BJ (cell line): ENCODE measurements at regions not wholly inside any gene's neighbourhood (a gene's known extent, or its start where the extent isn't known, plus 50 kb on each side); places are given as distances from the start of the nearest gene placed in this dataset.

Source experiments
- CTCF ChIA-PET: fragments of 350-600 bp; formaldehyde crosslinking; extraction: SDS; loops from one replicate; lab custom pipeline; 2021; ENCODE audit warnings: antibody characterized with exemption, inconsistent platforms; lab: Yijun Ruan, JAX
- POLR2A ChIA-PET: fragments of 300-600 bp; sonication (Branson Sonifier 250); formaldehyde crosslinking; extraction: SDS; loops from one replicate; lab custom pipeline; 2021; ENCODE audit warnings: antibody characterized with exemption; lab: Charles Lee
- DNase-seq: peaks from one replicate; pipeline ENCODE4 v3.0.0-alpha.2; 2011; ENCODE audit warnings: low read depth
- H3K27me3 ChIP-seq: 2 replicates; pipeline ENCODE4 v1.6.0; 2011; ENCODE audit warnings: low read length; ENCODE audit not compliant: control insufficient read depth, insufficient read depth
- H3K36me3 ChIP-seq: 2 replicates; pipeline ENCODE4 v1.5.1; 2011; ENCODE audit warnings: low read length; ENCODE audit not compliant: control insufficient read depth, insufficient read depth
- H3K4me3 ChIP-seq: 2 replicates; pipeline ENCODE4 v1.5.1; 2011; ENCODE audit warnings: low read depth, mild to moderate bottlenecking, control low read depth, low read length
- TF ChIP-seq, protein P1 (sequence below): IDR thresholded peaks from 2 replicates; pipeline ENCODE4 v1.5.1; 2011; ENCODE audit warnings: low read depth, mild to moderate bottlenecking, control low read depth, inconsistent platforms, low read length, moderate library complexity; ENCODE audit not compliant: insufficient read depth

DNA sequence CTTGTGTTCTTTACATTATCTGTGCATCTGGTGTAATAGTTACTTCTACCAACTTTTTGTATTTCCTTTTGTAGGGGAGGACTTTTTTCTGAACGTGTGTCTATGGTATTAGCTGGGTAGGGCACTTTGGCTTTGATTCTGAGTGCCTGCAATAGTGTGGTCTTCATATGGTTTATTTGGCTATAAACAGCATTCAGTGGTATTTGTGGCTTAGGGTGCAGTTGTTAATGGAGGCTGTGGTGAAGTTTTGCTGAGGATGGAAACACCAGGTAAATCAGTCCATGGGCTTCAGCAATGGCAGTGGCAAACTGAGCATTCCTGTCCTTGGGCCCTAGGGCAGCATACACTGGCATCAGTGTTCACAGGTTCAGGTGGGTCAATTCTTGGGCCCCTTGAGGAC is 230.6 kb upstream of the CTNNB1 start:
- no peak for DNase-seq
- no peaks in the 10 kb centered on the region for H3K36me3 ChIP-seq
- CTCF ChIA-PET, result no interaction called here
- no peak overlapping the region for H3K4me3 ChIP-seq
- TF ChIP-seq, protein P1, sequence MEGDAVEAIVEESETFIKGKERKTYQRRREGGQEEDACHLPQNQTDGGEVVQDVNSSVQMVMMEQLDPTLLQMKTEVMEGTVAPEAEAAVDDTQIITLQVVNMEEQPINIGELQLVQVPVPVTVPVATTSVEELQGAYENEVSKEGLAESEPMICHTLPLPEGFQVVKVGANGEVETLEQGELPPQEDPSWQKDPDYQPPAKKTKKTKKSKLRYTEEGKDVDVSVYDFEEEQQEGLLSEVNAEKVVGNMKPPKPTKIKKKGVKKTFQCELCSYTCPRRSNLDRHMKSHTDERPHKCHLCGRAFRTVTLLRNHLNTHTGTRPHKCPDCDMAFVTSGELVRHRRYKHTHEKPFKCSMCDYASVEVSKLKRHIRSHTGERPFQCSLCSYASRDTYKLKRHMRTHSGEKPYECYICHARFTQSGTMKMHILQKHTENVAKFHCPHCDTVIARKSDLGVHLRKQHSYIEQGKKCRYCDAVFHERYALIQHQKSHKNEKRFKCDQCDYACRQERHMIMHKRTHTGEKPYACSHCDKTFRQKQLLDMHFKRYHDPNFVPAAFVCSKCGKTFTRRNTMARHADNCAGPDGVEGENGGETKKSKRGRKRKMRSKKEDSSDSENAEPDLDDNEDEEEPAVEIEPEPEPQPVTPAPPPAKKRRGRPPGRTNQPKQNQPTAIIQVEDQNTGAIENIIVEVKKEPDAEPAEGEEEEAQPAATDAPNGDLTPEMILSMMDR, result no peak
- POLR2A ChIA-PET, result no interaction called here
- no peaks in the 10 kb centered on the region for H3K27me3 ChIP-seq

DNA sequence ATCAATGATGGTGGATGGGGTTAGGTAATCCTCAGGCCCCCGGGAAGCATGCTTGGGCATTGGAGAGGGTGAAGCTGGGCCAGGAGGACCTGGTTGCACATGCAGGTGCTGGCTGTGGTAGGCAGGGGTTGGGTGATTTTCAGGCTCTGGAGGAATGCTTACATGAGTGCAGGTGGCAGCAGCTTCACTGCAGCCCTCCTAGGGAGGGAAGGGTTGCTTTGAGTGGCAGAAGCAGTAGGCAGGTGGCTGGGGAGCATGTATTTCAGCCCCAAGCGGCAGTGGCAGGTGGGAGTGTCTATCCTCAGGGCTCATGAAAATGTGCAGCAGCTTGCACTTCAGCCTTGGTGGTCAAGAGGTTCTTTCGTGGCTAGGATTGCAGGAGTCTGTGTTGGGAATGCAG is 230.0 kb upstream of the CTNNB1 start:
- DNase-seq, result no peak
- POLR2A ChIA-PET, result no interaction called here
- Histone ChIP-seq H3K36me3 (no peaks in the 10 kb centered on the region), H3K4me3 (no peak overlapping the region), H3K27me3 (no peaks in the 10 kb centered on the region)
- CTCF ChIA-PET, result no interaction called here
- TF ChIP-seq, protein P1, result no peak

DNA sequence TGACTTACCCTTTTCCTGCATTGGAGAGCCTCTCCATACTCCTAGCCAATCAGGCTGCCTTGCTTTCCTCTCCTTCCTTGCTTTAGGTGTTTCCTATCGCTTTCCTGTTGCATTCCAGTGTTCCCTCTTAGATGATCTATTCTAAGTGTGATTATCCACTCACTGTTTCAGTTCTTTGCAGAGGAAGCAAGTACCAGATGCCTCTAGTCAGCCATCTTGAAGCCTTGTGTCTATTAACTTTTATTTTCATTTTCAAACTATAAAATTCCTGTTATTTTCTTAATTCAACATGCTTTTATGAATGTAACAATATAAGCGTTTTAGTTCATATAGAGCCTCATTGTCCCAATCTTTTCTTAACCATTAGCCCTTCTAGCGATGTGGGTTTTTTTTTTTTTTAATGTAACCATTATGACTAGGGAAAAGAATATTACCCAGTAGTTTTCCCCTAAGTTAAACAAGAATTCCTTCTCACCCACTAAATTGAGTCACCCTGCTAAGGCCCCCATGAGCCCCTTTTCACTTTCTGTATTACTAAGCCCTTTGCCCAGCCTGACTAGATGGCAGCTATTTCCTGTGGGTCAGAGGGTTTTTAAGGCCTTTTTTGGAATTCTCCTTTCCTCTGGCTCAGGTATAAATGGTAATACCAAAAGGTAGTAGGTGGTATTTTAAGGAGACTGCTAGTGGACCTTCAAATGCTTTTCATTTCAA is 229.4 kb upstream of the CTNNB1 start:
- H3K4me3 ChIP-seq, result no peak overlapping the region
- no peaks in the 10 kb centered on the region for H3K36me3 ChIP-seq
- DNase-seq, result no peak
- POLR2A ChIA-PET, result no interaction called here
- CTCF ChIA-PET, result no interaction called here
- H3K27me3 ChIP-seq, result no peaks in the 10 kb centered on the region
- TF ChIP-seq, protein P1, result no peak

DNA sequence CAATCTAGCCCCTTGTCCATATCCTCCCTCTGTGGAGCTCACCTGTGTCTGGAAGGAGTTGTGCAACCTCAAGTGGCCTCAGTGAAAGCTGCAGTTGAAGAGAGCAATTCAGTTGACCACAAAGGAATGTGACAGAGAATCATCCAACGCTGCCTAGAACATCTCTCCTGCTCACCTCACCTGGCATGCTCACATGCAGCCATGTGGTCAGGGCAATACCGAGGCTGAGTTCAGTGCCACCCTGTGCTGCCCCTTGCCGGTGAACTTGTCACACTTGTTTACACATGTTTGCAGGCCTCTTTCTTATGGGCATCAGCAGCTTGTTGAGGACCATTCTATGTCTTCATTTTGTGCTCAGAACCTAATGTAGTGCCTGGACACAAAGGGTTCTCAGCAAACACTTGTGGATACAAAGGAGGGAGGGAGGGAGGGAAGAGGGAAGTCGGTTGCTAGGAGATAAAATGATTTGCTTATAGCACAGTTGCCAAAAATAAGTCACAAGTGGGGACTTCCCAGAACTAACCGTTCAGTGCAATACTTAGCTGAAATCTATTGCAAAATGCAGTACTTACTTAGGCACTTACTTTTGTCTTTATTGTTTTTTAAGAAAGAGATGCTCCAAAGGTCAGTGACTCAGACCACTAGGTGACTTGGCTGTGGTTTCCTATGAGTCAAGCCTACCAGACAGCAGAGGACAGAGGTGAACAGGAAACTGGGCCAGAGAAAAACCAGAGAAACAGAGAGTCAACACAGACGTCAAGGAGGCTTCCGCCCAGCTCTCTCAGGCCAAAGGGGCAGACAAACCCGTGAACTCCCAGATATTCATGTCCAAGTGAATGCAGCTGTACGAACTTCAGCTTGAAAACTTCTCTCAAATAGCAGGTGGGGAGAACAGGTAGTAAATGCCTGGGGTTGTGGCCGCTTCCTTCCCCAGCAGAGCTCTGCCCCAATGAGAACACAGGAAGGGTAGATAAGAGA is 227.8 kb upstream of the CTNNB1 start:
- Histone ChIP-seq H3K36me3 (no peaks in the 10 kb centered on the region), H3K4me3 (no peak overlapping the region), H3K27me3 (no peaks in the 10 kb centered on the region)
- DNase-seq, result peak; percentile 96
- TF ChIP-seq, protein P1, result no peak
- POLR2A ChIA-PET, result no interaction called here
- CTCF ChIA-PET, result interaction anchor here (0.7 kb wide), 1 partner anchor 10 kb away, joined by 3 read pairs; no protein-coding TSS in a partner anchor

DNA sequence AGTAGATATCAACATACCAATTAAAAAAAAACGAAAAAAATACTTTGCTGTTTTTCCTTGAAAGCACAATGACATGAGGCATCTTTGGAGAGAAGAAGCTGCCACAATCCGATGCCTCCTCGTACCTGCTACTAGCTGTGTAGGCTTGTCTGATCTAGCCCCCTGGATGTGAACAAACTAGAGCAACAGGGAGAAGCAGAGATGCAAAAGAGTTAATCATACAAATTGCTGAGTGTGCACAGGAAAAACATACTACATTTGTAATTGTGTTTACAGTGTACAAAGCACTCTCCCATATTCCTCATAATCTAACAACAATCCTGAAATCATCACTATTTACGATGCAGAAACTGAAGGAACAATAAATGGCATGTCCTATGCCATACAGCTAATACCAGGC is 227.0 kb upstream of the CTNNB1 start:
- POLR2A ChIA-PET, result no interaction called here
- DNase-seq, result no peak
- TF ChIP-seq, protein P1, result no peak
- Histone ChIP-seq H3K36me3 (no peaks in the 10 kb centered on the region), H3K4me3 (no peak overlapping the region), H3K27me3 (no peaks in the 10 kb centered on the region)
- CTCF ChIA-PET, result interaction anchor here (0.7 kb wide), 2 partner anchors 9 to 866 kb away, joined by 3 to 4 read pairs; no protein-coding TSS in a partner anchor
